SJCRH30 (cell line): ENCODE measurements at regions not wholly inside any gene's neighbourhood (a gene's known extent, or its start where the extent isn't known, plus 50 kb on each side); places are given as distances from the start of the nearest gene placed in this dataset.

Source experiments
- DNase-seq, 2 experiments: peaks; one replicate each; pipeline ENCODE4 v3.0.0-alpha.2; 2015 to 2020
- H3K27ac ChIP-seq: fragments of 250-450 bp; sonication (Bioruptor Pico); 2 replicates; pipeline ENCODE4 v1.5.1; 2020; ENCODE audit warnings: mild to moderate bottlenecking, moderate library complexity
- H3K27me3 ChIP-seq: fragments of 250-450 bp; sonication (Bioruptor Pico); 2 replicates; pipeline ENCODE4 v1.5.1; 2020; ENCODE audit warnings: mild to moderate bottlenecking, moderate library complexity
- H3K36me3 ChIP-seq: fragments of 250-450 bp; sonication (Bioruptor Pico); 2 replicates; pipeline ENCODE4 v1.5.1; 2020; ENCODE audit warnings: mild to moderate bottlenecking, moderate library complexity
- H3K4me1 ChIP-seq: fragments of 250-450 bp; sonication (Bioruptor Pico); 2 replicates; pipeline ENCODE4 v1.5.1; 2020; ENCODE audit warnings: mild to moderate bottlenecking, moderate library complexity
- H3K4me3 ChIP-seq: fragments of 250-450 bp; sonication (Bioruptor Pico); 2 replicates; pipeline ENCODE4 v1.5.1; 2020; ENCODE audit warnings: mild to moderate bottlenecking, moderate library complexity
- H3K9me3 ChIP-seq: fragments of 250-450 bp; sonication (Bioruptor Pico); replicated peaks from 2 replicates; pipeline ENCODE4 v1.5.1; 2020; ENCODE audit warnings: mild to moderate bottlenecking, moderate library complexity

GRCh38 chr4:135670548-135670947 lies 1469.0 kb upstream of the PABPC4L start:
- no peaks in the 10 kb centered on the region for H3K27me3 ChIP-seq
- no peak overlapping the region for H3K27ac ChIP-seq
- no peaks in the 10 kb centered on the region for H3K4me1 ChIP-seq
- peak in 1 of 2 experiments; percentile 1 for DNase-seq
- no peaks in the 10 kb centered on the region for H3K36me3 ChIP-seq
- H3K9me3 ChIP-seq, result no peaks in the 10 kb centered on the region
- no peak overlapping the region for H3K4me3 ChIP-seq
